Fibroblast of skin of scalp (primary cell): ENCODE measurements at regions not wholly inside any gene's neighbourhood (a gene's known extent, or its start where the extent isn't known, plus 50 kb on each side); places are given as distances from the start of the nearest gene placed in this dataset.

Experiments
- DNase-seq: peaks from one replicate; pipeline ENCODE4 v3.0.0-alpha.2; 2013

DNA sequence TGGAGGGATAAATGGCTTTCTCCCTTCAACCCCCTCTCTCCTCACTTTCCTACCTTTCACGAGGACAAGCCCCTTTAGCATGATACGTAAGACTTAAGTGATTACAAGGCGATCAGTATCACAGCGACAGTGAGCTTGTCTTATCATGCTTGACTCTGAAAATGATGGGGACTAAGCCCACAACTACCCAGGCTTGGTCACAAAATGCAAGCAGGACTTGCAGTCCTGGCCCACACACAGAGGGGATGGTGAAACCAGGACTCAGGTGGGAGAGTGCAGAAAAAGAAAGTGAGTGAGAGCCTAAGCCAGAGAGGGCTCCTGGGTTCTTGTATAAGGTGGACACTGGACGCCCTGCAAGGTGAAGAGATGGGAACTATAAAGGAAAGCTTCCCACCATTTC is 95.7 kb upstream of the ARL4C start:
- DNase-seq: no peak

GRCh38 chr2:234590076-234590475 is 93.2 kb upstream of the ARL4C start:
- DNase-seq: no peak

- DNase-seq: no peak
Observed at GRCh38 chr2:234588054-234588430, 91.2 kb upstream of the ARL4C start.

GRCh38 chr2:234587341-234588053 is 90.6 kb upstream of the ARL4C start:
- DNase-seq: peak; percentile 64

DNA sequence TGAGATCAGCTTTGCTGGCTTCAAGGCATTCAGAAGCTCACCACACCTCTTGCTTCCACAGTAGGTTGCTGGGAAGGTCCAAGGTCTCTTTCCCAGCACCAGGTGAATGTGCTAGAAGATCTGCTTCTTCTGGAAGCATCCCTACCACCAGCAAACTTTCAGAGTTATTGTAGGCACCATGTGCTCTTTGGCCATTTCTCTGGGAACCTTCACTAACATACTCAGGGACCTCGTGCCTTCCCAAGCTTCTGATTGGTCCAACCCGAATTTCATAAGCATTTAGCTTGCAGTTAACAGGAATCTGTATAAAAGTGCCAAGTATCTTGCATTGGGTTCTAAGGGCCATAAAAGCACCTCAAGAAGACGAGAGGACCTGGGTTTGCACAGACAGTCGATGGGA is 86.5 kb upstream of the ARL4C start:
- DNase-seq: no peak

DNA sequence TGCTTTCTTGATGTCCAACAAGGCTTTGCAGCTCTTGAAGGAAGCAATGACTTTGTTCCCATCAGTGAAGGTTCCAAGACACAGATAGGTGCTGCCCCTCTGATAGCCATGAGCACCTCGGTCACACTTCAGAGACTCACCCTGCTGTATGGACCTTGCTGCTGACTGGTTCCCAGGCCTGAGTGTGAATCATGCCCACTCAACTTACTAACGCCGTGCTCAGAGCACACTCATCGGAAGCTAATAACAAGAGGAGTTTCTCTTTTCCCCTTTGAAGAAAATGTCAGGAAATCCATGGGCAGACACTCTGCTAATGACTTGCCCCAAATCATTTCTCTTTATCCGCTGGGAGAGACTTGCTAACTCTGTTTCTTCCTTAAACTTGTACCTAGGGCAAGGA is 83.8 kb upstream of the ARL4C start:
- no peak for DNase-seq

DNA sequence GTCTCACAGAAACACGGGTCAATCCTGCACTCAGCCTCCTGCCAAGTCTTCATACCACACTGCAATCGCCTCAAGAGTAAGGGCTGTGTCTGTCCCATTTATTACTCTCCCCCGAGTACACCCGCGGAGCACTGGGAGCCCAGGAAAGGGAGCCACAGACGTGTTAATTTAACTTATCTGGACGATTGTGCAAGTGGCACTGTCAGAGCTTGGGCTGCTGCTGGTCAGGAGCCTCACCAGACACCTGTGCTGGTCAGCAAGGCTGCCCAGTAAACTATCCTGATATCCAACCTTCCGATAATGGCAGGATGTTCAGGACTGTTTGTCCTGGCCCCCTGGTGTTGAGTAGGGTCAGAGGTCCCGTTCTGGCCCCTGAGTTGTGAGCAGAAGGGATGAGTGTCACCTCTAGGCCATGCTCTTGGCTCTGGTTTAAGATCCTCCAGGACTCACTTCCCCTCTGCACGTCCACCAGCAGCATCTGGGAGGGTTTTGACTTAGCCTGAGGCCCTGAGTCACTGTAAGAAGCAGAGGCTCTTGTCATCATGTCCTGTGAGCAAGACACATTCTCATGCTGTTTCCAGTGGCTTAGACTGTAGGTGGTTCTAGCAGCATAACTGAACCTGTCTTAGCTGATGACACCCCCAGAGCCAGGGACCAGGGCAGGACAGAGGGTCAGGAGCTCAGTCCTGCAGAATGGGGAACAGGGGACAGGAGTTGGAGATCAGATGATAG is 82.5 kb upstream of the ARL4C start:
- DNase-seq: peak; percentile 44

DNA sequence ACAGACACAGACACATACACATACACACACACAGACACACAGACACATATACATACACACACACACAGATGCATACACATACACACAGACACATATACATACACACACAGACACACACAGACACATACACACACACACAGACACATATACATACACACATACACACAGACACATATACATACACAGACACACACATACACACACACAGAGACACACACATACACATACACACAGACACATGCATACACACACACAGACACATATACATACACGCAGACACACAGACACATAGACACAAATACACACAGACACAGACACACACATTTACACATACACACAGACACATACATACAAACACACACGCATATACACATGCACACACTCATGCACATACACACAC is 81.5 kb upstream of the ARL4C start:
- no peak for DNase-seq

DNA sequence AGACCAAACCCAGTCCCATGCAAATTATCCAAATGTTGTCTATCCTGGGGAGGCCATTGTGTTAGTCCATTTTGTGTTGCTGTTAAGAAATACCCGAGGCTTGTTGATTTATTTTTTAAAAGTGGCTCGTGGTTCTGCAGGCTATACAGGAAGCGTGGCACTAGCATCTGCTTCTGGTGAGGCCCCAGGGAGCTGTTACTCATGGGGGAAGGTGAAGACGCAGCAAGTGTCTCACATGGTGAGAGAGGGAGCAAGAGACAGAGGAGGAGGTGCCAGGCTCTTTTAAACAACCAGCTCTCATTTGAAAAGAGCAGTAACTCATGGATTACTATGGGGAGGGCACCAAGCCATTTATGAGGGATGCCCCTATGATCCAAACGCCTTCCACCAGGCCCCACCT is 80.3 kb upstream of the ARL4C start:
- DNase-seq: no peak

GRCh38 chr2:234571620-234572407 is 74.9 kb upstream of the ARL4C start:
- DNase-seq: peak; percentile 41

DNA sequence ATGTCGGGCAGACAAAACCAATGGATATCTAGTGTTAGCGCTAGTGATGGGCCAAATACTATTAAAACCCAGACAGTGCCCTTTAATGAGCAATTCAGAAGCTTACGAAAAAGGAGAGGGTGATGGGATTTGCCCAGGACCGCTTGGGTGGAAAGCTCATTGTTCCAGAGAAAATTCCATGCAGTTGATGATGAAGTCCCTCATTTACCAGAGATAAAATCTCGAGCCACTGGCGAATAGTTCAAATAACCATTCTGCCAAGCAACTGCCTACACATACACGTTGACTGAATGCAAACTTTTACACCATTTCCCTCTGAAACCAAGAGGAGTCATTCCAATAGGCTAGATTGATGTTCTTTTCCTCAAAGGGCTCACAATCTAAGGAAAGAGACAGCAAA is 73.6 kb upstream of the ARL4C start:
- no peak for DNase-seq

DNA sequence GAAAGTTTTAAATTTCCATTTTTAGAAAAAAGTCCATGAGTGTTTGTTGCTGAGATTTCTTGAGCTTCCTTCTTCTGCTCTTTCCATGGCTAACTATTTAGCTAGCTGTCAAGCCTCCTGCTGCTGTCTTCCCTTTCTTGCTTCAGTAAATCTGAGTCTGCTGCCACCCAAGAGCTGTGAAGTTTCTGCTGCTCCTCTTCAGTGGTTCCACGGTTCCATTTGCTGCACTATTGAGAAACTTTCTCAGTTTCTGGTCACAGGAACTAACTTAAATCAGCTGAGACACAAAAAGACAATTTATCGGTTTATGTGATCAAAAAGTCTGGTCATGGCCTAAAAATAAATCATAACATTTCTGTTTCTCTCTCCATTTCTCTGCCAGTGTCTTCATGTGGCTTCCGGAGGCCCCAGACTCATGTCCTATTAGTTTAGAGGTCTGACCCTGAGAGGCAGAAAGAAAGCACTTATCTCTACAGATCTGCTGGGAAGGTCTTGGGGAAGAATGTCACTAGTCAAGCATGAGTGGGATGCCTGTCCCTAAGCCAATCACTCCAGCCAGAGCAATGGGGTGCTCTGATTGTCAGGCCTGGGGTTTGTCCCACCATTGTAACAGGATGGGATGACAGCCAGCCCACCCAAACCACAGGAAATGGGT is 73.0 kb upstream of the ARL4C start:
- DNase-seq: no peak

GRCh38 chr2:234566622-234567021 is 69.7 kb upstream of the ARL4C start:
- no peak for DNase-seq

- DNase-seq: no peak
Observed at GRCh38 chr2:234565842-234566619, 69.2 kb upstream of the ARL4C start.

- DNase-seq: no peak
Observed at GRCh38 chr2:234565201-234565600, 68.3 kb upstream of the ARL4C start.

- DNase-seq: peak; percentile 66
Observed at GRCh38 chr2:234564699-234565098, 67.8 kb upstream of the ARL4C start.

- DNase-seq: no peak
Observed at GRCh38 chr2:234559609-234560008, 62.7 kb upstream of the ARL4C start.

DNA sequence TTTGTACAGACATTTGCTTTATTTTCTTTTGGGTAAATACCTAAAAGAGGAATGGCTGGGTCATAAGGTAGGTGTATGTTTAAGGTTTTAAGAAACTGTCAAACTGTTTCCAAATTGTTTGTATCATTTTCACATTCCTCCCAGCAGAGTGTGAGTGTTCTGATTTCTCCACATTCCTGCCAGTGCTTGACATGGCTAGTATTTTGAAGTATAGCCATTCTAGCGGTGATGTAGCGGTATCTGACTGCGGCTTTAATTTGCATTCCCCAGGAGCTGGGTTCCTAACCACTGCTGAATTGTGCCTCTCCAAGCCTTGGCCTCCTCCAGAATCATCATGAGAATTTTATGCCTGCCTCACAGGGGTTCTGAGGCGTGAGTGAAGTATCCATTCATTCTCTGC is 61.8 kb upstream of the ARL4C start:
- peak; percentile 67 for DNase-seq

- DNase-seq: no peak
Observed at GRCh38 chr2:234556848-234557573, 60.1 kb upstream of the ARL4C start.

GRCh38 chr2:234555616-234556249 is 58.9 kb upstream of the ARL4C start:
- peak; percentile 49 for DNase-seq

DNA sequence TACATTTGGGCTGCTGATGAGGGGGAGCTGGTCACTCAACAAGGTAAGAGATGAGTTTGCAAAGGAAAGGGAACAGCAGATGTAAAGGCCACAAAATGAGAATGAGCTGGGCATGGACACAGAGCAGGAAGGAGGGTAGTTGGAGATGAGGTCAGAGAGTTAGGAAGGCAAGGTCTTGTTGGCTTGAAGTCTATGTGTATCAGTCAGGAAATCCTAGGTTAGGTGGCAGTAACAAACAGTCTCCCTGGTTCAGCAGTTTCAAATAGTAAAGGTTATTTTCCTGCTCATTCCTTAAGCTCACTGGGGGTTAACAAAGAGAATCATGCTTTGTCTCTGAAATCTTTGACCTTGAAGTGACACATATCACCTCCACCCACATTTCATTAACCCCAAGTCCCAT is 58.3 kb upstream of the ARL4C start:
- DNase-seq: no peak
